ENCODE measurements at regions not wholly inside any gene's neighbourhood (a gene's known extent, or its start where the extent isn't known, plus 50 kb on each side); places are given as distances from the start of the nearest gene placed in this dataset.

DNA sequence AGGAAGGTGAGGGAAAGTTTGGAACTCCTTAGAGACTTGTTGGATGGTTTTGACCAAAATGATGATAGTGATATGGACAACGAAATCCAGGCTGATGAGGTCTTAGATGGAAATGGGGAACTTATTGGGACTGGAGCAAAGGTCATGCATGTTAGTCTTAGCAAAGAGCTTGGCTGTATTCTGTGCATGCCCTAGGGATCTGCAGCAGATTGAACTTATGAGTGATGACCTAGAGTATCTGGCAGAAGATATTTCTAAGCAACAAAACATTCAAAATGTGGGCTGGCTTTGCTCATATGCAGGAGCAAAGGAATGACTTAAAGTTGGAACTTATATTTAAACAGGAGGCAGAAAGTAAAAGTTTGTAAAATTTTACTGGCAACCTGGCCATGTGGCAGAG lies 489.3 kb upstream of the DIPK2B start:
- TF ChIP-seq EP300 (IDR thresholded peaks at IDR 0.05) (no peak), RAD21 (conservative IDR thresholded peaks at IDR 0.05 in 1 of 2, IDR thresholded peaks at IDR 0.05 in 1 of 2) (no peak), JUNB (IDR thresholded peaks at IDR 0.05) (no peak), CEBPB (IDR thresholded peaks at IDR 0.05) (no peak), POLR2A (IDR thresholded peaks at IDR 0.05; ENCODE audit: low read length) (no peak), RARB (CRISPR knock-in tag; IDR thresholded peaks at IDR 0.05) (no peak), REST (IDR thresholded peaks at IDR 0.05) (no peak), MYC (IDR thresholded peaks at IDR 0.05; ENCODE audit: borderline replicate concordance, low read length) (no peak), MAFK (IDR thresholded peaks at IDR 0.05; ENCODE audit: partially characterized antibody) (no peak), CHD2 (IDR thresholded peaks at IDR 0.05; ENCODE audit: low read length, partially characterized antibody) (no peak), CTCF (IDR thresholded peaks at IDR 0.05) (no peak), SREBF2 (IDR thresholded peaks at IDR 0.05) (no peak)
